GM18909 (cell line): ENCODE measurements at regions not wholly inside any gene's neighbourhood (a gene's known extent, or its start where the extent isn't known, plus 50 kb on each side); places are given as distances from the start of the nearest gene placed in this dataset.

Source experiments
- ATAC-seq: cut with Tn5 transposase; IDR thresholded peaks from one replicate; pipeline ENCODE4 v1.9.1; 2021; ENCODE audit warnings: mild to moderate bottlenecking; ENCODE audit not compliant: unreplicated experiment, poor library complexity

DNA sequence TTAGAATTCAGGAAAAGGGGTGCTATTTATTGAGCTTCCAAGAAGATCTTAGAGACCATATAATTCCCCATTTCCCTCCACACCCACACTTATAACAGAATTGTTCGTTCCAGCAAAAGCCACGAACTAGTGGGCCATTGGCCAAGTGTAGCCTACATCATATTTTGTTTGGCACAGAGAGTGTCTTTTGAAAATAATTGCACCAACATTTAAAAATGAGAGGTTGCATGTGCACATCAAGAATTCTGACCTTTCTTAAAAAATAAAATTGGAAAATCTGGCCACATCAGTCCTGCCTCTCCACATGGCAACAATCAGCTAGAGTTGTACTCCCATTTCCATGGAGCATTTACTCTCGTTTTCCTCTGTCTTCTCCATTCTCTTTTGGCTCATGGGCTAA, 655.5 kb upstream of the FANCL start:
- ATAC-seq = no peak

DNA sequence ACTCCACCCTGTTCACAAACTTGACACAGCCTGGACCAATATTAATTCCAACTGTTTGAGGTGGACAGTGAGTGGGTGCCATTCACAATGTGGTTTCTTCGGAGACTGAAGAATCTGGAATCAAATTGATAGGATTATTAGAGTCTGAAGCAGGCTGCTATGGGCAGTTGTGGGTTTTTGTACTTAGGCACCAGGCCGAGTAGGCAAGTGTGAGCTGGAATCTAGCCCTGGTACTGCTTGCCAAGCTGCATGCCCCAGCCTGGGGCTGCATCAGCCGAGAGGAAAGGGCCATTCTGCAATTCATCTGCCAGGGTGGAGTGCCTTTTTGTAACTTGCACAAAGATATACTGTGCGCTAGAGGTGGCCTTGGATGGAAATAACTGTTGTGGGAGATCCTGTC, 654.7 kb upstream of the FANCL start:
- ATAC-seq = no peak

DNA sequence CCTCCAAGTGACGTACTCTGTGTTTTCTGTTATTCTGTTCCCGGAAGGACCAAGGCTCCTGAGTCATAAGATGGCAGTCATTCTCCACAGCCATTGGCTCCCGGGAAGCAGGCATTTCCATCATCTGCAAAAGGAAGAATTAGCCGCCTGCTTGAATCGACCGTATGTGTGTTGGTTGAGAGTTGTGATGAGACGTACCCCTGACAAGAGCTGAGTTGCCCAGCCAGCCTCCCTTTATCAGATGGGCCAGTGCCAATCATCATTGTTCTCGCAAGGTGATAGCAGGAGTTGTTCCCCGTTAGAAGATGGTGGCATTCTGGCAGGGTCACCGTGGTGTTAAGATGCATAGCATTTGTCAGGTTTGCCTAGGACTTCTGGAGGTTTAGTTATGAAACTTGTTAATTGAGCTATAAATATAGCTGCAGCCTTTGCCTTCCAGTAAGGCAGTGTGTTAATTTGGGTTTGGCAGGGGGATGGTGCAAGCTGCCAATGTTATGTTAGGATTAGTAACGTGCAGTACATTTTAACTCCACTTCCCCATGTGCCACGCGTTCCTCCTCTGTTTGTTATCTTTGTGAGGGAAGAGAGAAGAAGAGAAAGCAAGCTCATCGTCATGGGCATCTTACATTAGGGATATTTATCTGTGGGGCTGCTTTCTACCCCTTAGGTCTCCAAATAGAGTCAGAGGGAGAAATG, 652.7 kb upstream of the FANCL start:
- ATAC-seq = no peak

- ATAC-seq = no peak
These were observed 650.8 kb upstream of the FANCL start for GRCh38 chr2:58891828-58892377.

DNA sequence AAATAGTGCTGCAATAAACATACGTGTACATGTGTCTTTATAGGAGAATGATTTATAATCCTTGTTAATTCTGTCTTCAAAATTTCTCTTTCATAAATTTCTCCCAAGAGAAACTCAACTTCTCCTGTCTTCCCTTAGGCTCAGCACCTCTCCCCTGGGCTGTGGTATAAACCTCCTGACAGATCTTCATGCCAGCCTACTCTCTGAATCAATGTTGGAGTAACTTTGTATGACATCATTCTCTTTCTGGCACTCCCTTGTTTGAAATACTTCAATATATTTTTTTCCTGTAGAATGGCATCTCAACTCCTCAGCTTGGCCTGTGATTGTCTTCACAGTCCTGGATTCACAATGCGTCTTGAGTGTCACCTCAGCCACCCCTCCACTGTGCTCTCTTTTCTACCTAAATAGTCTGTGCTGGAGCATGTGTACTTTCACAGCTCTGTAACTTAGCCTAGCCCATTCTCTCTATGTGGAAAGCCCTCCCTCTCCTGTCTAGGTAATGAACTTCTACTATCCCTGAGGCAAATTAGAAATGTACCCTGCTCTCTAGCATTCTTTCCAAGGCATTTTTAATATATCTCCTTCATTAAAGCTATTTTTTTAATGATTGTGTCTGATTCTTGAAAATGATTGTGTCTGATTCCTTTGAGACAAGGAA, 649.9 kb upstream of the FANCL start:
- no peak for ATAC-seq

DNA sequence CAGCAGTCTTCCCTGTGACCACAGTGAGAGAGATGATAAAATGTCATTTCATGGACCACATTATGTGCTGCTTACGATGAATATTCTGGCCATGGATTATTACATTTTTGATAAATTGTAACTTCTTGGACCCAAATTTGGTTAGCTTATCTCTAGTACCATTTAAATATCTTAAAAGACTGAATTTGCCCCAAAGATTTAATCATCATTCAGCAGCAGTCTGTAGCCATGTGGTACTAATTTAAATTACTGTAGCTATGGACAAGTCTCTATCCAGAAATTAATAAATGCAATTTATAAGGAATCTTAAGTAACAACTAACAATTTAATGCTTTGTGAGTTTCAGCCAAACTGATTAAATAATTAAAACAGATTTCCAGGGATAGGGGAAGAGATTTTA, 644.9 kb upstream of the FANCL start:
- no peak for ATAC-seq

DNA sequence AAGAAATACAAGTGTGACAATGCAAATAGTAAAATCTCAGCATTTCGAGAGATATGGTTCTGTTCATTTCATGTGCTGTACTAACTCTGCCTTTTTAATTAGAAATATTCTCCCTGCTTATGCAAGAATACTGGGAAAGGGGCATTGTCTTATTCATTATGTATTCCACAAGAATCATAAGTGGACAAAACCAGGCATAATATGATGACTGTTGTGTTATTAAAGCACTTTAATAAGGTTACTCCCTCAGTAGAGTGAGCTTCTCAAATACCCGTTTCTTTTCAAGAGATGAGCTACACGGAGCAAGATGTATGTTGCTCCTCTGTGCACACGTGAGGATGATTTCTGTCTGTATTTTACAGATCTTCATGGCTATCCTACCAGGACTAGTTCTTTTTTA, 638.7 kb upstream of the FANCL start:
- no peak for ATAC-seq

DNA sequence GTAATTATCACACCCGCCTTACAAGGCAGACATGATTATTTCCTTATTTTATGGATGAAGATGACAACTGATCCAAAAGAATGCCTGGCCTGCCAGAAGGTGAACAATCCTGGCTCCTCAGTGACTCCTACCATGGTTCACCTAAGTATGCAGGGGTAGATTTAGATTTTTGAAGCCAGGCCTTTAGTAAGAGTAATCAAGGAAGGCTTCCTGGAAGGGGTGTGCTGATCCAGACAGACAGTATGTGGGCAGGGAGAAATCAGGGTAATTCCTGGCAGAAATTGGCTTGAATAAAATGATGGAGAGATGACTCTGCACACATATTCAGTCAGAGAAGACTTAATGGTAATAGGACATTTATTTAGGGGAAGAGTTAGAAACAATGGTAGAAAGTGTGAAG, 637.7 kb upstream of the FANCL start:
- no peak for ATAC-seq

DNA sequence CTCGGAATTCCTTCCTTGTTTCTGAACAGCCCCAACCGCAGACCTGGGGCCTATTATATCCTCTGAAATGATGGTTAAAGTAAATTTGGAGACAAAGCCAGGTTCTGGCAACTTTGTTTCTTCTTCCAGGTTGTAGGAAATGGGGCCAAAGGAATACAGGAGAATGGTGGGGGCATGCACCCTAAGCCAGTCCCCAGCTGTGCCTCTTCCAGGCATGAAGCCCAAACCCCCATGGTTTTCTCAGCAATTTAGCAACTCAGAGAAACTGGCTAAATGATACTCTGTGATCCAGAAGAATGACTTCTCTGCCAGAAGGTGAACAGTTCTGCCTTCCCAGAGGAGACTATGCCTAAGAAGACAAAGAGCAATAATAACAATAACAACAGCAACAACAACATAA, 635.0 kb upstream of the FANCL start:
- ATAC-seq = no peak

- no peak for ATAC-seq
These were observed 634.3 kb upstream of the FANCL start for GRCh38 chr2:58875436-58875835.

GRCh38 chr2:58871469-58872142, 630.5 kb upstream of the FANCL start:
- no peak for ATAC-seq

DNA sequence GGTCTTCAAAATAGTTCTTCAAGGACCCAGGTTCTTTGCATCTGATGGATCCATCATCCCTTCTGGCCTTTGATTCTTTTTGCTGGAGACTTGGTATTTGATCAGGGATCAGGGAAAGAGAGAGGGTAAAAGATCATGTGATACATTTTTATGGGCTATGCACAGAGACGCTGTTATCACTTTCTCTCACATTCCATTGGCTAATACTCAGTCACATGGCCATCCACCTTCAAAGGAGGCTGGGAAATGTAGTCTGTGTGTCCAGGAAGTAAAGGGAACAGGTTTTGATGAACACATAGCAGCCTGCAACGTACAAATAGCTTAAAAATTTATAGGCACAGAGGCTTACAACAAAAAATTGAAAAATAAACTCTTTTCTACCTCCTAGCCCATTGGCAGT, 629.6 kb upstream of the FANCL start:
- peak; percentile 64 for ATAC-seq

DNA sequence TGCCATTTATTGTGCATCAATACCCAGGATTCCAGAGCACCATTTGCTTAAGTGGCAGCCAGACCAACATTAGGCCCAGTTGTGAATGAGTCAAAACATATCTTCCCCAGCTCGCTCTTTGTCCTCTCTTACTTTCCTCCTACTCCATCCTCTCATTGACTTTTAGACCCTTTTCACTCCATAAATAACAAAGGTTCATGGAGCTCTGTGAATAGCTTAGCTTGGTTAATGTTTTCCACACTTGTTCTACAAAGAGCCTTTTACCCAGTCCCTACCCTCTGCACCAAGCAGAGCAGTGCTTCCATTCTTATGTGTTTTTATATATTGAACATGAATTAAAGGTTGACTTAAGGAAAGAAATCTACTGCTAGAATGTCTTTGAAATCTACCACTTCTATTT, 625.8 kb upstream of the FANCL start:
- no peak for ATAC-seq

GRCh38 chr2:58866527-58866926, 625.4 kb upstream of the FANCL start:
- no peak for ATAC-seq

GRCh38 chr2:58866040-58866439, 624.9 kb upstream of the FANCL start:
- ATAC-seq = no peak

- peak; percentile 54 for ATAC-seq
These were observed 624.3 kb upstream of the FANCL start for GRCh38 chr2:58865436-58865835.

DNA sequence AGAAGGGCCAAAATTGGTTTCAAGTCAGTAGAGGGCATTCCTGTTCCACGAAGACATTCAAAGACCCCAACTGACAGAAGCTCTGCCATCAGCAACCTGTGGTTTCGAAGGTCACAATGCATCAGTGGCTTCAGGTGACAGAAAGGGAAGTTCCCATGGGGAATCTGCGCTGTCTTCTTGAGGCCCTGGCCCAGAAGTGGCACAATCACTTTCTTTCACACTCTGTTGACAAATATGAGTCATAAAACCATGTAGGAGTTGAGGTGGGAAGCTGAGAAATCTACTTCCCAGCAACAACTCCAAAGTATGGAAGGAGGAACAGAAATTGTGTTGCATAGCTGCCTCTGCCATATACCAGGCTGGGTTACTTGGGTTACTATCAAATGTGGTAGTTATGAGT, 621.1 kb upstream of the FANCL start:
- no peak for ATAC-seq

DNA sequence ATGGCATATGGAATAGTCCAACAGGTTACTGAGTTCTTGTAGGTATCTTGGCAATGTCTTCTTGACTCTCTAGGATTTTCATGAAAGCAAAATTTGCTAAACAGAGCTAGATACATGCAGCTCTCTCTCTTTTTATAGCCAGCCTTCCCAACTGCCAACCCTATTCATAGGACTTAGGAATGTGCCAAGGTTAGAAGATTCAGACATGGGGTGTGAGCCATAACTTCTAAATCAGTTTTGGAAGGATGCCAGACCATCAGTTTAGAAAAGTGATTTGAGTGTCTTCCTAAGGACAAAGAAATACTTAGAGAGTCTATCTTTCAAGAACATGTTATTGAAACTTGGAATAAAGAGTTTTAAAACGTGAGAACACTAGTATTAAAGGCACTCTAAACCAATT, 619.5 kb upstream of the FANCL start:
- ATAC-seq = no peak

- no peak for ATAC-seq
These were observed 615.0 kb upstream of the FANCL start for GRCh38 chr2:58856100-58856499.

DNA sequence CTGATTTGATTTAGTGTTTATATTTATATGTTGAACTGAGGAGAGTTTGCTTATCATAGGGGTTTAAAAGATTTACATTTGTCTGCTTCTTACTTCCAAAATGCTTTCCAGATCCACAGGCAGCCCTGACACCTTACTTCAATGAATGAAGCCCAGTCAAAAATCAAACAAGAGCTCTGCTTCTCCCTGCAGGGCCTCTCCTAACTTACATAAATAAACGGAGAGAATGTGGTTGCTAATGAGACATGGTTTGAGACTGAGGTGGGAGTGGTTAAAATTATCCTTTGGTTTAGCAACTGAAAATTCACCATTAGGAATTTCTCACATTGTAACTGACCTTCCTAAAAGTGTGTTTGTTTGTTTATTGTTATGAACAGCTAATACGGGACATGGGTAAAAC, 612.3 kb upstream of the FANCL start:
- ATAC-seq = no peak

DNA sequence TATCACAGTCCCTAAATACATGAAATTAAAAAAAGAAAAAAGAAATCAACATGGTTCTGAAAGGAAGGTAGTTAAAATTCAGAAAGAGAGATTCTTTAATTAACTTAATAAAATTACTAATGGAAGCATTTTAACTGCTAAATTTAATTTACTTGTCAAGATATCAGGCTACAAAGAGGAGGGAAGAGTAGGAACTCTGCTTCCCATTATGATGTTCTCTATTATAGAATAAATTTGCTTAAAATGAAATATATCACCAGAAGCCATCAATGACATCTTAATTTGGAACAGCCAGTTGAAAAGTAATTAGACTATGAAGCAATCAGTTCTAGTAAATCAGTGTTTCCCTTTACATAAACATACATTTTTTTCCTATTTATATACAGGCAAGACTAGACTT, 611.8 kb upstream of the FANCL start:
- ATAC-seq = no peak
